ENCODE measurements at regions not wholly inside any gene's neighbourhood (a gene's known extent, or its start where the extent isn't known, plus 50 kb on each side); places are given as distances from the start of the nearest gene placed in this dataset.
"Not testable (repeated sequence)": the region's sequence is repeated elsewhere in the genome, so short reads cannot be mapped to it uniquely, and the experiment has no call there.

- H3K9me3 ChIP-seq, result no peaks in the 10 kb centered on the region
- DNase-seq, result no peak
- H3K27ac ChIP-seq, result no peak overlapping the region
- no peaks in the 10 kb centered on the region for H3K36me3 ChIP-seq
- no peak overlapping the region for H3K4me3 ChIP-seq
- TF ChIP-seq, protein P1, sequence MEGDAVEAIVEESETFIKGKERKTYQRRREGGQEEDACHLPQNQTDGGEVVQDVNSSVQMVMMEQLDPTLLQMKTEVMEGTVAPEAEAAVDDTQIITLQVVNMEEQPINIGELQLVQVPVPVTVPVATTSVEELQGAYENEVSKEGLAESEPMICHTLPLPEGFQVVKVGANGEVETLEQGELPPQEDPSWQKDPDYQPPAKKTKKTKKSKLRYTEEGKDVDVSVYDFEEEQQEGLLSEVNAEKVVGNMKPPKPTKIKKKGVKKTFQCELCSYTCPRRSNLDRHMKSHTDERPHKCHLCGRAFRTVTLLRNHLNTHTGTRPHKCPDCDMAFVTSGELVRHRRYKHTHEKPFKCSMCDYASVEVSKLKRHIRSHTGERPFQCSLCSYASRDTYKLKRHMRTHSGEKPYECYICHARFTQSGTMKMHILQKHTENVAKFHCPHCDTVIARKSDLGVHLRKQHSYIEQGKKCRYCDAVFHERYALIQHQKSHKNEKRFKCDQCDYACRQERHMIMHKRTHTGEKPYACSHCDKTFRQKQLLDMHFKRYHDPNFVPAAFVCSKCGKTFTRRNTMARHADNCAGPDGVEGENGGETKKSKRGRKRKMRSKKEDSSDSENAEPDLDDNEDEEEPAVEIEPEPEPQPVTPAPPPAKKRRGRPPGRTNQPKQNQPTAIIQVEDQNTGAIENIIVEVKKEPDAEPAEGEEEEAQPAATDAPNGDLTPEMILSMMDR (IDR thresholded peaks at IDR 0.05), result no peak
- intact Hi-C loops (cut with DNase I), result no loop called here
- no peaks in the 10 kb centered on the region for H3K4me1 ChIP-seq
- ATAC-seq, result no peak
- no peak for FAIRE-seq
- 61 to 79% methylated on average over 3 of the region's 3 CpGs for WGBS, 2 donors
- no peaks in the 10 kb centered on the region for H3K27me3 ChIP-seq
These were observed 84.1 kb downstream of the TSN start for GRCh38 chr2:121839584-121839983.

GRCh38 chr2:121849236-121849635 is 93.8 kb downstream of the TSN start:
- no peaks in the 10 kb centered on the region for H3K27me3 ChIP-seq
- FAIRE-seq, result no peak
- H3K36me3 ChIP-seq, result no peaks in the 10 kb centered on the region
- H3K27ac ChIP-seq, result no peak overlapping the region
- no peaks in the 10 kb centered on the region for H3K9me3 ChIP-seq
- TF ChIP-seq, protein P1 (IDR thresholded peaks at IDR 0.05), result no peak
- no peak for DNase-seq
- H3K4me1 ChIP-seq, result no peaks in the 10 kb centered on the region
- ATAC-seq, result no peak
- intact Hi-C loops (cut with DNase I), result no loop called here
- 47 to 57% methylated on average over 2 of the region's 2 CpGs for WGBS, 2 donors
- H3K4me3 ChIP-seq, result no peak overlapping the region

DNA sequence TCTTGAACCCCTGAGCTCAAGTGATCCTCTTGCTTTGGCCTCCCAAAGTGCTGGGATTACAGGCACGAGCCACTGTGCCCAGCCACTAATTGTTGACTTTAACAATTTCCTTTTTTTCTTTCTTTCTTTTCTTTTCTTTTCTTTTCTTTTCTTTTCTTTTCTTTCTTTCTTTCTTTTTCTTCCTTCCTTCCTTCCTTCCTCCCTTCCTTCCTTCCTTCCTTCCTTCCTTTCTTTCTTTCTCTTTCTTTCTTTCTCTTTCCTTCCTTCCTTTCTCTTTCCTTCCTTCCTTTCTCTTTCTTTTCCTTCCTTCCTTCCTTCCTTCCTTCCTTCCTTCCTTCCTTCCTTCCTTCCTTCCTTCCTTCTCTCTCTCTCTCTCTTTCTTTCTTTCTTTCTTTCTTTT is 97.7 kb downstream of the TSN start:
- H3K27ac ChIP-seq; DNase-seq; ATAC-seq; intact Hi-C loops (cut with DNase I); H3K27me3 ChIP-seq; H3K9me3 ChIP-seq; H3K4me1 ChIP-seq; H3K4me3 ChIP-seq; H3K36me3 ChIP-seq; FAIRE-seq: not testable (repeated sequence)
- 58 to 85% methylated on average over 1 of the region's 1 CpG for WGBS, 2 donors

DNA sequence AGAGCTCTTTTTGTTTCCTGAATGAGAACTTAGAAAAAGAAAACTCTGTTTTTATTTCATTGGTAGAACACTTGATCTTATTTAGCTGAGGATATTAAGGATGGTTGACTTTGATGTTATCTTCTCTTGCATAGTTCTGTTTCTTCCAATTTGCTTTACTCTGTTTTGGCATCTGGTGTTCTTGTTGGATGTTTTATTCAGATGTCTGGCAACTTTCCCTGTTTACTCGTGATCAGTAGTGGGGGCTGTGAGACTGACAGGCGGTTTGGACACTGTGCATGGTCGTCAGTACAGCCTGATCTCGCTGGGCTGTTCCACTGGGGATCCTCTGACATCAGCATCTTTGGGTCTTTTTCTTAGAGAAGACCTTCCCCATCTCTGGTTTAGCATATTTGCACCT is 100.1 kb downstream of the TSN start:
- Histone ChIP-seq H3K4me3 (no peak overlapping the region), H3K9me3 (no peaks in the 10 kb centered on the region), H3K36me3 (no peaks in the 10 kb centered on the region), H3K27ac (no peak overlapping the region), H3K27me3 (no peaks in the 10 kb centered on the region), H3K4me1 (peaks cover 0 to 2% (median 0%) of the 10 kb centered on the region in 3 donors)
- FAIRE-seq (no peak), ATAC-seq (no peak), DNase-seq (no peak)
- intact Hi-C loops (cut with DNase I), result no loop called here
- 33 to 35% methylated on average over 4 of the region's 4 CpGs for WGBS, 2 donors
- TF ChIP-seq, protein P1 (IDR thresholded peaks at IDR 0.05), result no peak

DNA sequence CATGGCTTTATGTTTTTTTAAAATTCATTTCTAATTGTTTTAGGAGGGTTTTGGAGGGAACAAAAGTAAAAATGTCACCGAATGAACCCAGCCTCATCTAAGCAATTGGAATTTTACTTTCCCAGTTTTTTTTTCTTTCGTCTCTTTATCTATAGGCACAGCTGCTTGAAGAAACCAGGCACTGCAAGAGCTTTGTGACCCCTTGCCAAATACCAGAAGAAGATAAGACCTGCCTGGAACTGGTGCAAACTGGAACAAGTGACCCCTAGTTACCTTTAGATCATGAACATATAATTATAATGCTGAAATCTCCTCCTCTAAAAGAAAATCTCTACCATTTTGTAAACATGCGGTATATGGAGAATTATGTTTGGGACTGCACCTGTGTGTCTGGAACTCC is 100.9 kb downstream of the TSN start:
- Histone ChIP-seq H3K36me3 (no peaks in the 10 kb centered on the region), H3K4me1 (peaks cover 0 to 2% (median 0%) of the 10 kb centered on the region in 3 donors), H3K9me3 (no peaks in the 10 kb centered on the region), H3K27me3 (no peaks in the 10 kb centered on the region), H3K27ac (no peak overlapping the region), H3K4me3 (no peak overlapping the region)
- WGBS, 2 donors, result 19 to 29% methylated on average over 3 of the region's 3 CpGs
- intact Hi-C loops (cut with DNase I), result no loop called here
- TF ChIP-seq, protein P1 (IDR thresholded peaks at IDR 0.05), result no peak
- ATAC-seq, result peak in 3 of 4 donors; percentile 56 to 84 (median 78)
- FAIRE-seq, result no peak
- DNase-seq, result no peak

DNA sequence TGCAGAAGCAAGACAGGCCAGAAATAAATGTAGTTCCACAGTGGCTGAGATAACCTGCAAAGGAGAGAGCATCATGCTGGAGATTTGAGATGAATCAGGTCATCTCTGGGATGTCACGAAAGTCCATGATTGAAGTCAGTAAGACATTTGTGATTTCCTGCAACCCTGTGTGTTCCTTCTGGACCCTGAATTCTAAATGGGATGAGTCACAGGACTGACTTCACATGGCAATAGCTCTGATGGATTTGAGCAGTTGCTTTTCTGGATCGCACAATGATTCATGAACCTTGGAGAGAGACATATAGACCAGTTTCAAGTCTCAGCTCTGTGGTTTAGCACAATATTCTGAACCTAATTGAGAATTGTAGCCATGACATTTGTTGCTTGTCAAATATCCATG is 102.9 kb downstream of the TSN start:
- DNase-seq (no peak), ATAC-seq (no peak), FAIRE-seq (no peak)
- H3K27ac ChIP-seq, result no peak overlapping the region
- intact Hi-C loops (cut with DNase I), result no loop called here
- no peaks in the 10 kb centered on the region for H3K9me3 ChIP-seq
- peaks cover 0 to 2% (median 0%) of the 10 kb centered on the region in 3 donors for H3K4me1 ChIP-seq
- H3K4me3 ChIP-seq, result no peak overlapping the region
- no peaks in the 10 kb centered on the region for H3K36me3 ChIP-seq
- 81 to 91% methylated on average over 2 of the region's 2 CpGs for WGBS, 2 donors
- no peaks in the 10 kb centered on the region for H3K27me3 ChIP-seq
- TF ChIP-seq, protein P1 (IDR thresholded peaks at IDR 0.05), result no peak
